SIG-M5 treated with dmso at 0.1 percent for 504 hours (cell line): ENCODE measurements at regions not wholly inside any gene's neighbourhood (a gene's known extent, or its start where the extent isn't known, plus 50 kb on each side); places are given as distances from the start of the nearest gene placed in this dataset.
"Not testable (repeated sequence)": the region's sequence is repeated elsewhere in the genome, so short reads cannot be mapped to it uniquely, and the experiment has no call there.

Source experiments
- DNase-seq: peaks from one replicate; lab custom pipeline; 2025; ENCODE audit not compliant: unreplicated experiment; lab: John Stamatoyannopoulos, UW

GRCh38 chr16:66121466-66121865 lies 245.0 kb upstream of the CDH5 start:
- DNase-seq: no peak

- DNase-seq: no peak
Observed at GRCh38 chr16:66120656-66121055, 245.8 kb upstream of the CDH5 start.

- DNase-seq: no peak
Observed at GRCh38 chr16:66116163-66117002, 250.1 kb upstream of the CDH5 start.

GRCh38 chr16:66115373-66115772 lies 251.1 kb upstream of the CDH5 start:
- no peak for DNase-seq

GRCh38 chr16:66113223-66113622 lies 253.3 kb upstream of the CDH5 start:
- no peak for DNase-seq

- no peak for DNase-seq
Observed at GRCh38 chr16:66109677-66110076, 256.8 kb upstream of the CDH5 start.

- DNase-seq: no peak
Observed at GRCh38 chr16:66107661-66108060, 258.8 kb upstream of the CDH5 start.

GRCh38 chr16:66103211-66103610 lies 263.3 kb upstream of the CDH5 start:
- no peak for DNase-seq

- DNase-seq: no peak
Observed at GRCh38 chr16:66099306-66099705, 267.2 kb upstream of the CDH5 start.

GRCh38 chr16:66097751-66098150 lies 268.7 kb upstream of the CDH5 start:
- no peak for DNase-seq

GRCh38 chr16:66095676-66096075 lies 270.8 kb upstream of the CDH5 start:
- DNase-seq: no peak

- no peak for DNase-seq
Observed at GRCh38 chr16:66093191-66093590, 273.3 kb upstream of the CDH5 start.

- DNase-seq: no peak
Observed at GRCh38 chr16:66091471-66091891, 275.0 kb upstream of the CDH5 start.

GRCh38 chr16:66088681-66089080 lies 277.8 kb upstream of the CDH5 start:
- DNase-seq: no peak

- no peak for DNase-seq
Observed at GRCh38 chr16:66087308-66087707, 279.2 kb upstream of the CDH5 start.

GRCh38 chr16:66085651-66086050 lies 280.8 kb upstream of the CDH5 start:
- no peak for DNase-seq

GRCh38 chr16:66084731-66085130 lies 281.8 kb upstream of the CDH5 start:
- DNase-seq: not testable (repeated sequence)

- DNase-seq: no peak
Observed at GRCh38 chr16:66084306-66084705, 282.2 kb upstream of the CDH5 start.

GRCh38 chr16:66083171-66083570 lies 283.3 kb upstream of the CDH5 start:
- DNase-seq: no peak

- DNase-seq: no peak
Observed at GRCh38 chr16:66082424-66082823, 284.1 kb upstream of the CDH5 start.

GRCh38 chr16:66081775-66082366 lies 284.6 kb upstream of the CDH5 start:
- DNase-seq: peak; percentile 7

- DNase-seq: no peak
Observed at GRCh38 chr16:66079671-66080334, 286.7 kb upstream of the CDH5 start.
